Keratinocyte (primary cell): ENCODE measurements at regions not wholly inside any gene's neighbourhood (a gene's known extent, or its start where the extent isn't known, plus 50 kb on each side); places are given as distances from the start of the nearest gene placed in this dataset.

Experiments
- DNase-seq: peaks from one replicate; pipeline ENCODE4 v3.0.0-alpha.2; 2011; ENCODE audit warnings: low read depth, missing footprints, low spot score
- FAIRE-seq: peaks from 2 replicates; lab custom pipeline; 2011; peaks lifted over from hg19 to GRCh38; lab: Jason Lieb, UNC
- H2AFZ ChIP-seq: 2 replicates; pipeline ENCODE4 v1.6.0; 2012; ENCODE audit warnings: low read length, control low read depth, inconsistent platforms; ENCODE audit not compliant: control insufficient read depth
- H3K27ac ChIP-seq: 2 replicates; pipeline ENCODE4 v1.5.1; 2011; ENCODE audit warnings: low read length; ENCODE audit not compliant: control insufficient read depth, insufficient read depth
- H3K27me3 ChIP-seq: 3 replicates; pipeline ENCODE4 v1.6.0; 2011; ENCODE audit warnings: low read length; ENCODE audit not compliant: control insufficient read depth, insufficient read depth; ENCODE audit errors: extremely low read depth
- H3K36me3 ChIP-seq, 2 experiments: 2 replicates in 1 of 2; 3 replicates in 1 of 2; pipeline ENCODE4 v1.5.1; 2011; ENCODE audit warnings: low read length in 2 of 2, mild to moderate bottlenecking in 1 of 2; ENCODE audit not compliant: control insufficient read depth in 2 of 2, insufficient read depth in 2 of 2; ENCODE audit errors: extremely low read depth in 1 of 2
- H3K4me1 ChIP-seq: 3 replicates; pipeline ENCODE4 v1.5.1; 2011; ENCODE audit warnings: low read length; ENCODE audit not compliant: control insufficient read depth, insufficient read depth; ENCODE audit errors: extremely low read depth
- H3K4me2 ChIP-seq: 3 replicates; pipeline ENCODE4 v1.6.0; 2011; ENCODE audit warnings: low read depth, low read length; ENCODE audit not compliant: control insufficient read depth, insufficient read depth; ENCODE audit errors: extremely low read depth
- H3K4me3 ChIP-seq, 3 experiments: fragments of 200-600 bp in 1 of 3; sonication (generic) in 1 of 3; 2 replicates in 2 of 3; 3 replicates in 1 of 3; pipeline ENCODE4 v1.5.1; 2011 to 2016; ENCODE audit warnings: low read length in 3 of 3, mild to moderate bottlenecking in 3 of 3, control low read depth in 2 of 3, inconsistent platforms in 1 of 3, low read depth in 1 of 3, mixed read lengths in 1 of 3, mixed run types in 1 of 3, moderate library complexity in 1 of 3; ENCODE audit not compliant: control insufficient read depth in 2 of 3, insufficient read depth in 2 of 3; ENCODE audit errors: extremely low read depth in 1 of 3
- H3K79me2 ChIP-seq: 2 replicates; pipeline ENCODE4 v1.6.0; 2012; ENCODE audit warnings: low read length; ENCODE audit not compliant: control insufficient read depth, insufficient read depth
- H3K9ac ChIP-seq: 3 replicates; pipeline ENCODE4 v1.6.0; 2011; ENCODE audit warnings: low read length; ENCODE audit not compliant: control insufficient read depth, insufficient read depth; ENCODE audit errors: extremely low read depth
- H3K9me1 ChIP-seq: 3 replicates; pipeline ENCODE4 v1.6.0; 2011; ENCODE audit warnings: low read length; ENCODE audit not compliant: control insufficient read depth, insufficient read depth; ENCODE audit errors: extremely low read depth
- H3K9me3 ChIP-seq: 2 replicates; pipeline ENCODE4 v1.5.1; 2012; ENCODE audit warnings: low read depth, low read length; ENCODE audit not compliant: control insufficient read depth
- H4K20me1 ChIP-seq: 3 replicates; pipeline ENCODE4 v1.6.0; 2011; ENCODE audit warnings: low read length; ENCODE audit not compliant: control insufficient read depth, insufficient read depth; ENCODE audit errors: extremely low read depth
- EZH2 ChIP-seq: IDR thresholded peaks from one replicate; pipeline ENCODE4 v1.6.1; 2012; ENCODE audit warnings: inconsistent platforms, mild to moderate bottlenecking, low read length, moderate library complexity
- dilution Hi-C: fragments of 300-500 bp; cut with MboI; formaldehyde crosslinking; loops from one replicate; pipeline ENCODE4 v1.7.0; 2020; ENCODE audit warnings: low sequenced_read_pairs; ENCODE audit not compliant: extremely low pct_ligation_motif_present
- TF ChIP-seq, protein P1 (sequence below), 3 experiments: IDR thresholded peaks in 1 of 3; conservative IDR thresholded peaks in 1 of 3; optimal IDR thresholded peaks in 1 of 3; 2 replicates in 2 of 3; 3 replicates in 1 of 3; pipeline versions ENCODE3 to v1.5.1; 2011; ENCODE audit warnings: low read length in 3 of 3, mild to moderate bottlenecking in 3 of 3, moderate library complexity in 2 of 3, control low read depth in 1 of 3, inconsistent platforms in 1 of 3; ENCODE audit not compliant: insufficient read depth in 2 of 3; ENCODE audit errors: extremely low read depth in 1 of 3

DNA sequence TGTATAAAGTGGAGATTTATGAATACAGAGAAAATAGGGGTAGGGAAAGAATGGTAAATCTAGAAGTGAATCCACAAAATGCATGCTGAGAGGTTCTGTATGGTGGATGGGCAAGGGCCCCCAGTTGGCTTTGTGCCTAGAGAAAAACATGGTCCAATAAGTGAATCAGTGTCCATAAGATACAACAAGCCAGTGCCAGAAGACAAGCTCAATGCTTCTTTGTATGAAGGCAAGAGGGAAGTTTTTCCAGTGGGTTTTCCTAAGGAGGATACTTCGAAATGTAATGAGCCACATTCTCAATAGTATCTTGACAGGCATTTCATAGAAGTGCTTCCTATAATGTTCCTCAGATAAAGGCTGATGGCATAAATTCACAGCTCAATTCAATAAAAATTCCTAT, 169.4 kb upstream of the HMCN1 start:
- Histone ChIP-seq H3K9ac (no peak overlapping the region), H3K27ac (peak overlapping the region; percentile 70), H3K4me2 (peak overlapping the region; percentile 45)

DNA sequence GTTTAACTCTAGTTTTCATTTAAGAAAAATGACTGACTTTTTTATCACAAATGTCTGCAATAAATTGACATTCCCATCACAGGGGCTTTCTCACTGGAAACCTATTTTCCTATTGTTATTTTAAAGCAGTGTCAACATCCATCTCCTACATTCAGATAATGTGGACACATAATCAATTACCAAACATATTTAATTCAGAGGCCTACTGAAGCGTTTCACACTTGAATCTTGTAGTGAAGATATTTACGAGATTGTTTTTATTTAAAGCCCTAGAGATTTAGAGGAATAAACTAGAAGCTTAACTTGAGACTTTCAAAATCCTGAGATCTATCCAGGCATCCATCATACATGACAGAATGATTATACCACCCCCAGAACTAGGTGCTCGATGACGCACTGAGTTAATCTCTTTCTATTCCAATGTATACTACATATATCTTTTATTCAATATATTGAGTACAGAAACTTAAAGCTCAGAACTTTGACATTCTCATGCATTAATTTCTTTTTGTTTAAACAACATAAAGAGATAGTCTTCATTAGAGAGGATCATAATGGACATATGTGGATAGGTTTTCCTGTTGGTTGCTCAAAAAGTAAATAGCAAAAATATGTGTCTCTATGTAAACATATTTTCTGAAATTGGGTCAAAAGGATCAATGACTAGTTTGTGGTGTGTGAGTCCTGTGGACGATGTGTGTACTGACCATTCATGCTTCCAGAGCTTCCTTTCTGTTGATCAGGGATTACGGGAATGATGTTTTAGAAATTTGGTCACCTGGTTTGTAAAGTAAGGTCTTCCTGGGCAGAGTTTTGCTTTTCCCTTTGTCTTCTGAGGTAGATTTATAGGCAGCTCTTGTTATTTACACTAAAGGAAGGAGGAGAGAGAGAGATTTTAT, 171.5 kb upstream of the HMCN1 start:
- FAIRE-seq = no peak
- no peaks in the 10 kb centered on the region for H4K20me1 ChIP-seq
- no peaks in the 10 kb centered on the region for H3K79me2 ChIP-seq
- H2AFZ ChIP-seq = no peak overlapping the region
- H3K9me3 ChIP-seq = no peaks in the 10 kb centered on the region
- dilution Hi-C loops = no loop called here
- DNase-seq = no peak
- no peaks in the 10 kb centered on the region for H3K27me3 ChIP-seq
- H3K4me2 ChIP-seq = no peak overlapping the region
- H3K9ac ChIP-seq = no peak overlapping the region
- no peaks in the 10 kb centered on the region for H3K9me1 ChIP-seq
- no peak overlapping the region for H3K27ac ChIP-seq
- no peak overlapping the region for H3K4me3 ChIP-seq
- H3K4me1 ChIP-seq = peaks cover 50% of the 10 kb centered on the region
- TF ChIP-seq, protein P1, sequence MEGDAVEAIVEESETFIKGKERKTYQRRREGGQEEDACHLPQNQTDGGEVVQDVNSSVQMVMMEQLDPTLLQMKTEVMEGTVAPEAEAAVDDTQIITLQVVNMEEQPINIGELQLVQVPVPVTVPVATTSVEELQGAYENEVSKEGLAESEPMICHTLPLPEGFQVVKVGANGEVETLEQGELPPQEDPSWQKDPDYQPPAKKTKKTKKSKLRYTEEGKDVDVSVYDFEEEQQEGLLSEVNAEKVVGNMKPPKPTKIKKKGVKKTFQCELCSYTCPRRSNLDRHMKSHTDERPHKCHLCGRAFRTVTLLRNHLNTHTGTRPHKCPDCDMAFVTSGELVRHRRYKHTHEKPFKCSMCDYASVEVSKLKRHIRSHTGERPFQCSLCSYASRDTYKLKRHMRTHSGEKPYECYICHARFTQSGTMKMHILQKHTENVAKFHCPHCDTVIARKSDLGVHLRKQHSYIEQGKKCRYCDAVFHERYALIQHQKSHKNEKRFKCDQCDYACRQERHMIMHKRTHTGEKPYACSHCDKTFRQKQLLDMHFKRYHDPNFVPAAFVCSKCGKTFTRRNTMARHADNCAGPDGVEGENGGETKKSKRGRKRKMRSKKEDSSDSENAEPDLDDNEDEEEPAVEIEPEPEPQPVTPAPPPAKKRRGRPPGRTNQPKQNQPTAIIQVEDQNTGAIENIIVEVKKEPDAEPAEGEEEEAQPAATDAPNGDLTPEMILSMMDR (optimal IDR thresholded peaks at IDR 0.05 in 1 of 3, IDR thresholded peaks at IDR 0.05 in 1 of 3, conservative IDR thresholded peaks at IDR 0.05 in 1 of 3; ENCODE audit: extremely low read depth in 1 of 3, insufficient read depth in 2 of 3, low read length in 3 of 3) = no peak
- TF ChIP-seq EZH2 = no peak
- H3K36me3 ChIP-seq = no peaks in the 10 kb centered on the region

More for the DNA sequence above, 169.4 kb upstream of the HMCN1 start:
- H3K9me3 ChIP-seq = no peaks in the 10 kb centered on the region
- no peaks in the 10 kb centered on the region for H3K79me2 ChIP-seq
- no peaks in the 10 kb centered on the region for H4K20me1 ChIP-seq
- dilution Hi-C loops = no loop called here
- peak; percentile 36 for FAIRE-seq
- H3K4me3 ChIP-seq = no peak overlapping the region
- no peaks in the 10 kb centered on the region for H3K27me3 ChIP-seq
- DNase-seq = no peak
- H3K36me3 ChIP-seq = no peaks in the 10 kb centered on the region
- no peak for TF ChIP-seq EZH2
- TF ChIP-seq, protein P1 (optimal IDR thresholded peaks at IDR 0.05 in 1 of 3, IDR thresholded peaks at IDR 0.05 in 1 of 3, conservative IDR thresholded peaks at IDR 0.05 in 1 of 3; ENCODE audit: extremely low read depth in 1 of 3, insufficient read depth in 2 of 3, low read length in 3 of 3) = no peak
- no peaks in the 10 kb centered on the region for H3K9me1 ChIP-seq
- peaks cover 70% of the 10 kb centered on the region for H3K4me1 ChIP-seq
- peak overlapping the region; percentile 23 for H2AFZ ChIP-seq
